Osteocyte (in vitro differentiated cells): ENCODE measurements at regions not wholly inside any gene's neighbourhood (a gene's known extent, or its start where the extent isn't known, plus 50 kb on each side); places are given as distances from the start of the nearest gene placed in this dataset.
A peak's percentile ranks its signal among the peaks of the same experiment; 100 is the strongest.
"Not testable (repeated sequence)": the region's sequence is repeated elsewhere in the genome, so short reads cannot be mapped to it uniquely, and the experiment has no call there.

Experiments used
- DNase-seq: peaks from one replicate; pipeline ENCODE4 v3.0.0; 2021; ENCODE audit warnings: mixed read lengths; ENCODE audit not compliant: unreplicated experiment; ENCODE audit errors: extremely low spot score
- H3K27ac Mint-ChIP-seq: one replicate; pipeline ENCODE4 v1.8.0; 2021; ENCODE audit warnings: mild to moderate bottlenecking, mixed read lengths; ENCODE audit not compliant: unreplicated experiment
- H3K27me3 Mint-ChIP-seq: one replicate; pipeline ENCODE4 v1.8.0; 2021; ENCODE audit warnings: mixed read lengths; ENCODE audit not compliant: unreplicated experiment
- H3K36me3 Mint-ChIP-seq: one replicate; pipeline ENCODE4 v1.8.0; 2021; ENCODE audit warnings: mixed read lengths; ENCODE audit not compliant: unreplicated experiment
- H3K4me1 Mint-ChIP-seq: one replicate; pipeline ENCODE4 v1.8.0; 2021; ENCODE audit warnings: mixed read lengths; ENCODE audit not compliant: unreplicated experiment
- H3K4me3 Mint-ChIP-seq: one replicate; pipeline ENCODE4 v1.8.0; 2021; ENCODE audit warnings: mild to moderate bottlenecking, moderate library complexity, mixed read lengths; ENCODE audit not compliant: unreplicated experiment
- H3K9me3 Mint-ChIP-seq: one replicate; pipeline ENCODE4 v1.8.0; 2021; ENCODE audit warnings: mixed read lengths; ENCODE audit not compliant: unreplicated experiment

GRCh38 chr16:29297809-29298177, 108.7 kb downstream of the NPIPB11 start:
- H3K27ac Mint-ChIP-seq, H3K36me3 Mint-ChIP-seq, H3K4me3 Mint-ChIP-seq, H3K4me1 Mint-ChIP-seq, H3K9me3 Mint-ChIP-seq, H3K27me3 Mint-ChIP-seq, DNase-seq: not testable (repeated sequence)

GRCh38 chr16:29297144-29297808, 109.2 kb downstream of the NPIPB11 start:
- H3K27ac Mint-ChIP-seq, H3K4me3 Mint-ChIP-seq, DNase-seq, H3K36me3 Mint-ChIP-seq, H3K27me3 Mint-ChIP-seq, H3K9me3 Mint-ChIP-seq, H3K4me1 Mint-ChIP-seq: not testable (repeated sequence)

- H3K36me3 Mint-ChIP-seq, H3K27ac Mint-ChIP-seq, H3K9me3 Mint-ChIP-seq, H3K27me3 Mint-ChIP-seq, H3K4me3 Mint-ChIP-seq, DNase-seq: not testable (repeated sequence)
- peaks cover 15% of the 10 kb centered on the region for H3K4me1 Mint-ChIP-seq
Measured at GRCh38 chr16:29296176-29296575, 110.3 kb downstream of the NPIPB11 start.

- H3K4me3 Mint-ChIP-seq, H3K9me3 Mint-ChIP-seq, H3K27me3 Mint-ChIP-seq, DNase-seq, H3K36me3 Mint-ChIP-seq, H3K27ac Mint-ChIP-seq: not testable (repeated sequence)
- peaks cover 24% of the 10 kb centered on the region for H3K4me1 Mint-ChIP-seq
Measured at GRCh38 chr16:29294951-29295795, 111.3 kb downstream of the NPIPB11 start.

- not testable (repeated sequence) for H3K36me3 Mint-ChIP-seq, H3K9me3 Mint-ChIP-seq, H3K27me3 Mint-ChIP-seq, H3K27ac Mint-ChIP-seq, DNase-seq, H3K4me3 Mint-ChIP-seq
- H3K4me1 Mint-ChIP-seq = peaks cover 24% of the 10 kb centered on the region
Measured at GRCh38 chr16:29294400-29294933, 112.0 kb downstream of the NPIPB11 start.

GRCh38 chr16:29293545-29293944, 113.0 kb downstream of the NPIPB11 start:
- H3K27me3 Mint-ChIP-seq, DNase-seq, H3K27ac Mint-ChIP-seq: not testable (repeated sequence)

GRCh38 chr16:29292952-29293471, 113.5 kb downstream of the NPIPB11 start:
- H3K4me1 Mint-ChIP-seq = peaks cover 34% of the 10 kb centered on the region
- H3K36me3 Mint-ChIP-seq, DNase-seq, H3K27me3 Mint-ChIP-seq, H3K27ac Mint-ChIP-seq, H3K4me3 Mint-ChIP-seq, H3K9me3 Mint-ChIP-seq: not testable (repeated sequence)

More at GRCh38 chr16:29293545-29293944, 113.0 kb downstream of the NPIPB11 start:
- H3K4me1 Mint-ChIP-seq = peaks cover 32% of the 10 kb centered on the region
- not testable (repeated sequence) for H3K9me3 Mint-ChIP-seq, H3K4me3 Mint-ChIP-seq, H3K36me3 Mint-ChIP-seq

GRCh38 chr16:29291329-29292271, 114.9 kb downstream of the NPIPB11 start:
- not testable (repeated sequence) for H3K36me3 Mint-ChIP-seq, H3K4me3 Mint-ChIP-seq, DNase-seq, H3K9me3 Mint-ChIP-seq, H3K27me3 Mint-ChIP-seq
- Mint-ChIP-seq H3K27ac (peak overlapping the region; percentile 83), H3K4me1 (peaks cover 40% of the 10 kb centered on the region)
